Tibial nerve (tissue), 4 donors: ENCODE measurements at regions not wholly inside any gene's neighbourhood (a gene's known extent, or its start where the extent isn't known, plus 50 kb on each side); places are given as distances from the start of the nearest gene placed in this dataset.

ENCODE experiments used
- EP300 ChIP-seq, 2 donors: sonication (generic); formaldehyde crosslinking; IDR thresholded peaks; one replicate each; pipeline ENCODE4 v1.6.1; 2017; ENCODE audit warnings: antibody characterized with exemption in 2 of 2, mild to moderate bottlenecking in 1 of 2
- POLR2A ChIP-seq, 2 donors: fragments of 450-650 bp; IDR thresholded peaks; one replicate each; pipeline ENCODE4 v1.6.1; 2017; ENCODE audit warnings: antibody characterized with exemption in 2 of 2, mild to moderate bottlenecking in 2 of 2, moderate library complexity in 2 of 2
- TF ChIP-seq, protein P1 (sequence below), 5 experiments: fragments of 200-600 bp in 3 of 5; fragments of 450-650 bp in 2 of 5; sonication (generic) in 3 of 5; IDR thresholded peaks; one replicate each; pipeline ENCODE4 v1.5.1; 2016 to 2019; ENCODE audit warnings: antibody characterized with exemption in 5 of 5, mild to moderate bottlenecking in 3 of 5, moderate library complexity in 2 of 5

GRCh38 chr14:65879248-65880009, 466.9 kb downstream of the FUT8 start:
- no peak for TF ChIP-seq EP300 (IDR thresholded peaks at IDR 0.05)
- TF ChIP-seq, protein P1, sequence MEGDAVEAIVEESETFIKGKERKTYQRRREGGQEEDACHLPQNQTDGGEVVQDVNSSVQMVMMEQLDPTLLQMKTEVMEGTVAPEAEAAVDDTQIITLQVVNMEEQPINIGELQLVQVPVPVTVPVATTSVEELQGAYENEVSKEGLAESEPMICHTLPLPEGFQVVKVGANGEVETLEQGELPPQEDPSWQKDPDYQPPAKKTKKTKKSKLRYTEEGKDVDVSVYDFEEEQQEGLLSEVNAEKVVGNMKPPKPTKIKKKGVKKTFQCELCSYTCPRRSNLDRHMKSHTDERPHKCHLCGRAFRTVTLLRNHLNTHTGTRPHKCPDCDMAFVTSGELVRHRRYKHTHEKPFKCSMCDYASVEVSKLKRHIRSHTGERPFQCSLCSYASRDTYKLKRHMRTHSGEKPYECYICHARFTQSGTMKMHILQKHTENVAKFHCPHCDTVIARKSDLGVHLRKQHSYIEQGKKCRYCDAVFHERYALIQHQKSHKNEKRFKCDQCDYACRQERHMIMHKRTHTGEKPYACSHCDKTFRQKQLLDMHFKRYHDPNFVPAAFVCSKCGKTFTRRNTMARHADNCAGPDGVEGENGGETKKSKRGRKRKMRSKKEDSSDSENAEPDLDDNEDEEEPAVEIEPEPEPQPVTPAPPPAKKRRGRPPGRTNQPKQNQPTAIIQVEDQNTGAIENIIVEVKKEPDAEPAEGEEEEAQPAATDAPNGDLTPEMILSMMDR (IDR thresholded peaks at IDR 0.05) = no peak
- TF ChIP-seq POLR2A (IDR thresholded peaks at IDR 0.05) = no peak
